Panc1 (cell line): ENCODE measurements at regions not wholly inside any gene's neighbourhood (a gene's known extent, or its start where the extent isn't known, plus 50 kb on each side); places are given as distances from the start of the nearest gene placed in this dataset.

Experiments
- ATAC-seq: fragments of 200-7000 bp; cut with Tn5 transposase; 2 replicates; pipeline ENCODE4 v1.9.1; 2020; ENCODE audit warnings: mild to moderate bottlenecking, moderate library complexity
- BruUV-seq: library from RNA; stranded (reverse); fragments of 400-500 nt; replicated peaks from 2 replicates; lab custom pipeline; 2021; lab: Mats Ljungman, UMichigan
- CTCF ChIA-PET: fragments of 300-600 bp; sonication (Branson Sonifier 250); formaldehyde crosslinking; loops from one replicate; lab custom pipeline; 2022; ENCODE audit warnings: antibody characterized with exemption; lab: Charles Lee
- POLR2A ChIA-PET: fragments of 300-600 bp; sonication (Branson Sonifier 250); formaldehyde crosslinking; loops from one replicate; lab custom pipeline; 2022; ENCODE audit warnings: antibody characterized with exemption; lab: Charles Lee
- DNase-seq: peaks from one replicate; pipeline ENCODE4 v3.0.0-alpha.2; 2010; ENCODE audit warnings: low read depth, low spot score
- H3K27ac ChIP-seq: 2 replicates; pipeline ENCODE4 v1.5.1; 2011; ENCODE audit warnings: mild to moderate bottlenecking, low read length, inconsistent platforms
- H3K27me3 ChIP-seq: fragments of 200-500 bp; sonication (Bioruptor generic); 2 replicates; pipeline ENCODE4 v1.6.0; 2014; ENCODE audit warnings: low read length, inconsistent platforms; ENCODE audit not compliant: control insufficient read depth, insufficient read depth
- H3K36me3 ChIP-seq: fragments of 200-500 bp; sonication (Bioruptor generic); 2 replicates; pipeline ENCODE4 v1.5.1; 2014; ENCODE audit warnings: inconsistent platforms, mild to moderate bottlenecking, low read length, moderate library complexity; ENCODE audit not compliant: control insufficient read depth, insufficient read depth
- H3K4me1 ChIP-seq: 2 replicates; pipeline ENCODE4 v1.5.1; 2011; ENCODE audit warnings: inconsistent platforms, mild to moderate bottlenecking, low read length, moderate library complexity; ENCODE audit not compliant: control insufficient read depth, insufficient read depth
- H3K4me3 ChIP-seq, 2 experiments: 2 replicates each; pipeline ENCODE4 v1.5.1; 2011 to 2012; ENCODE audit warnings: low read depth in 2 of 2, low read length in 2 of 2, mild to moderate bottlenecking in 2 of 2, inconsistent platforms in 1 of 2, moderate library complexity in 1 of 2
- H3K9me3 ChIP-seq: fragments of 200-500 bp; sonication (Bioruptor generic); 2 replicates; pipeline ENCODE4 v1.5.1; 2014; ENCODE audit warnings: low read depth, mild to moderate bottlenecking, inconsistent platforms, low read length, moderate library complexity; ENCODE audit not compliant: control insufficient read depth, insufficient read depth
- POLR2AphosphoS5 ChIP-seq: IDR thresholded peaks from 2 replicates; pipeline ENCODE4 v1.6.1; 2012; ENCODE audit warnings: mild to moderate bottlenecking, low read depth, low read length, moderate library complexity
- SIN3A ChIP-seq: IDR thresholded peaks from 2 replicates; pipeline ENCODE4 v1.6.1; 2012; ENCODE audit warnings: low read depth, mild to moderate bottlenecking, low read length, moderate library complexity, borderline replicate concordance; ENCODE audit not compliant: insufficient read depth
- TCF7L2 ChIP-seq: IDR thresholded peaks from 2 replicates; pipeline ENCODE4 v1.6.1; 2011; ENCODE audit warnings: mild to moderate bottlenecking, low read depth, low read length, inconsistent platforms
- in situ Hi-C: cut with HindIII; loops from 2 replicates; pipeline ENCODE4 v1.10.0; 2016; ENCODE audit warnings: low sequenced_read_pairs, low pct_unique_long_range_greater_than_20kb
- intact Hi-C: fragments of 100-400 bp; cut with micrococcal nuclease; formaldehyde crosslinking; loops from one replicate; pipeline ENCODE4 v1.10.0; 2022; ENCODE audit not compliant: unreplicated experiment
- TF ChIP-seq, protein P1 (sequence below), 2 experiments: IDR thresholded peaks; 2 replicates each; pipeline ENCODE4 v1.6.1; 2011 to 2012; ENCODE audit warnings: low read depth in 2 of 2, control low read depth in 1 of 2, low read length in 1 of 2, mild to moderate bottlenecking in 1 of 2, moderate library complexity in 1 of 2; ENCODE audit not compliant: insufficient read depth in 1 of 2
- TF ChIP-seq, protein P2 (sequence below): fragments of 450-650 bp; IDR thresholded peaks from 2 replicates; pipeline ENCODE4 v1.5.1; 2017; ENCODE audit warnings: mild to moderate bottlenecking

DNA sequence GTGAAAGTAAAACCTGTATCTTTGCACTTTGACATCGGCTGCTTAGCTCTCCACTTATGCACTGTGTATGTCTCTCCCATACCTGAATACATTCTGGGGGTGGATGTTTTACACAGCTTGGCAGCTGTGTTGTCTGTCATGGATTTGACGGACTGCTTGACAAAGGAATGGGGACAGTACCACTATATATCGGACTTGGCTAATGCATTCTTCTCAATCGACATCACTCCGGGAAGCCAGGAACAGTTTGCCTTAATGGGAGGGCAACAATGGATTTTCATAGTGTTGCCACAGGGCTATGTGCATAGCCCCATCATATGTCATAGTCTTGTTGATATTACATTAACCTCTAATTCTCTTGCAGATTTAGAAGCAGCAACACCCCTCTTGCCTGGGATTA, 1008.3 kb downstream of the DNAH5 start:
- H3K4me1 ChIP-seq: no peaks in the 10 kb centered on the region
- H3K36me3 ChIP-seq: no peaks in the 10 kb centered on the region
- no peak for ATAC-seq
- CTCF ChIA-PET: no interaction called here
- no peak overlapping the region for H3K27ac ChIP-seq
- H3K9me3 ChIP-seq: peaks cover 4% of the 10 kb centered on the region; the same call in 1 of the 2 replicates
- in situ Hi-C loops (no loop called here), intact Hi-C loops (no loop called here)
- DNase-seq: no peak
- POLR2A ChIA-PET: no interaction called here
- TF ChIP-seq, protein P1, sequence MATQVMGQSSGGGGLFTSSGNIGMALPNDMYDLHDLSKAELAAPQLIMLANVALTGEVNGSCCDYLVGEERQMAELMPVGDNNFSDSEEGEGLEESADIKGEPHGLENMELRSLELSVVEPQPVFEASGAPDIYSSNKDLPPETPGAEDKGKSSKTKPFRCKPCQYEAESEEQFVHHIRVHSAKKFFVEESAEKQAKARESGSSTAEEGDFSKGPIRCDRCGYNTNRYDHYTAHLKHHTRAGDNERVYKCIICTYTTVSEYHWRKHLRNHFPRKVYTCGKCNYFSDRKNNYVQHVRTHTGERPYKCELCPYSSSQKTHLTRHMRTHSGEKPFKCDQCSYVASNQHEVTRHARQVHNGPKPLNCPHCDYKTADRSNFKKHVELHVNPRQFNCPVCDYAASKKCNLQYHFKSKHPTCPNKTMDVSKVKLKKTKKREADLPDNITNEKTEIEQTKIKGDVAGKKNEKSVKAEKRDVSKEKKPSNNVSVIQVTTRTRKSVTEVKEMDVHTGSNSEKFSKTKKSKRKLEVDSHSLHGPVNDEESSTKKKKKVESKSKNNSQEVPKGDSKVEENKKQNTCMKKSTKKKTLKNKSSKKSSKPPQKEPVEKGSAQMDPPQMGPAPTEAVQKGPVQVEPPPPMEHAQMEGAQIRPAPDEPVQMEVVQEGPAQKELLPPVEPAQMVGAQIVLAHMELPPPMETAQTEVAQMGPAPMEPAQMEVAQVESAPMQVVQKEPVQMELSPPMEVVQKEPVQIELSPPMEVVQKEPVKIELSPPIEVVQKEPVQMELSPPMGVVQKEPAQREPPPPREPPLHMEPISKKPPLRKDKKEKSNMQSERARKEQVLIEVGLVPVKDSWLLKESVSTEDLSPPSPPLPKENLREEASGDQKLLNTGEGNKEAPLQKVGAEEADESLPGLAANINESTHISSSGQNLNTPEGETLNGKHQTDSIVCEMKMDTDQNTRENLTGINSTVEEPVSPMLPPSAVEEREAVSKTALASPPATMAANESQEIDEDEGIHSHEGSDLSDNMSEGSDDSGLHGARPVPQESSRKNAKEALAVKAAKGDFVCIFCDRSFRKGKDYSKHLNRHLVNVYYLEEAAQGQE (IDR thresholded peaks at IDR 0.05; ENCODE audit: insufficient read depth in 1 of 2, low read depth in 2 of 2, low read length in 1 of 2): no peak
- TF ChIP-seq, protein P2, sequence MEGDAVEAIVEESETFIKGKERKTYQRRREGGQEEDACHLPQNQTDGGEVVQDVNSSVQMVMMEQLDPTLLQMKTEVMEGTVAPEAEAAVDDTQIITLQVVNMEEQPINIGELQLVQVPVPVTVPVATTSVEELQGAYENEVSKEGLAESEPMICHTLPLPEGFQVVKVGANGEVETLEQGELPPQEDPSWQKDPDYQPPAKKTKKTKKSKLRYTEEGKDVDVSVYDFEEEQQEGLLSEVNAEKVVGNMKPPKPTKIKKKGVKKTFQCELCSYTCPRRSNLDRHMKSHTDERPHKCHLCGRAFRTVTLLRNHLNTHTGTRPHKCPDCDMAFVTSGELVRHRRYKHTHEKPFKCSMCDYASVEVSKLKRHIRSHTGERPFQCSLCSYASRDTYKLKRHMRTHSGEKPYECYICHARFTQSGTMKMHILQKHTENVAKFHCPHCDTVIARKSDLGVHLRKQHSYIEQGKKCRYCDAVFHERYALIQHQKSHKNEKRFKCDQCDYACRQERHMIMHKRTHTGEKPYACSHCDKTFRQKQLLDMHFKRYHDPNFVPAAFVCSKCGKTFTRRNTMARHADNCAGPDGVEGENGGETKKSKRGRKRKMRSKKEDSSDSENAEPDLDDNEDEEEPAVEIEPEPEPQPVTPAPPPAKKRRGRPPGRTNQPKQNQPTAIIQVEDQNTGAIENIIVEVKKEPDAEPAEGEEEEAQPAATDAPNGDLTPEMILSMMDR: no peak
- TF ChIP-seq POLR2AphosphoS5: no peak
- no peak for TF ChIP-seq SIN3A
- no peak for TF ChIP-seq TCF7L2
- H3K27me3 ChIP-seq: no peaks in the 10 kb centered on the region
- BruUV-seq: no TSS peak
- H3K4me3 ChIP-seq: no peak overlapping the region

DNA sequence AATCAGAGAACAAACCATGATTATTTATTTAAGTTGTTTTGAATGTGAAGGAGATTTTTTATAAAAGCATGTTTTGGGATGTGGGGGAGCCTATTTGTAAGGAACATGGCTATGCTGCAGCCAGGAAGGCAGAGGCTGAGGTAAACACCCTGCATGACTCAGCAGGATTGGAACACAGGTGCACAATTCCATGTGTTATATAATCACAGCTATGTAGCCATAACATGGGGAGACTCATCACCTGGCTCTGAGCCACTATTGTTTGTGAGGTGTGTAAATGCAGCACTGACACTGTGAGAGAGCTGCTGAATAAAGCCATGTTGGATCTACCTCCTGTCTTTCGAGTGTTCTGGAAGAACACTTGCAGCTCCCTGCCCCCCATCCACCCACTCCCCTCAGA, 1009.8 kb downstream of the DNAH5 start:
- Histone ChIP-seq H3K4me1 (no peaks in the 10 kb centered on the region), H3K27ac (no peak overlapping the region), H3K27me3 (no peaks in the 10 kb centered on the region), H3K9me3 (peaks cover 4% of the 10 kb centered on the region; the same call in 1 of the 2 replicates), H3K4me3 (no peak overlapping the region), H3K36me3 (no peaks in the 10 kb centered on the region)
- in situ Hi-C loops (no loop called here), intact Hi-C loops (no loop called here)
- no peak for TF ChIP-seq TCF7L2
- TF ChIP-seq, protein P1 (IDR thresholded peaks at IDR 0.05; ENCODE audit: insufficient read depth in 1 of 2, low read depth in 2 of 2, low read length in 1 of 2): no peak
- no peak for TF ChIP-seq SIN3A
- TF ChIP-seq, protein P2: no peak
- TF ChIP-seq POLR2AphosphoS5: no peak
- no TSS peak for BruUV-seq
- no peak for DNase-seq
- POLR2A ChIA-PET: no interaction called here
- no peak for ATAC-seq
- CTCF ChIA-PET: no interaction called here
